ENCODE measurements at regions not wholly inside any gene's neighbourhood (a gene's known extent, or its start where the extent isn't known, plus 50 kb on each side); places are given as distances from the start of the nearest gene placed in this dataset.

DNA sequence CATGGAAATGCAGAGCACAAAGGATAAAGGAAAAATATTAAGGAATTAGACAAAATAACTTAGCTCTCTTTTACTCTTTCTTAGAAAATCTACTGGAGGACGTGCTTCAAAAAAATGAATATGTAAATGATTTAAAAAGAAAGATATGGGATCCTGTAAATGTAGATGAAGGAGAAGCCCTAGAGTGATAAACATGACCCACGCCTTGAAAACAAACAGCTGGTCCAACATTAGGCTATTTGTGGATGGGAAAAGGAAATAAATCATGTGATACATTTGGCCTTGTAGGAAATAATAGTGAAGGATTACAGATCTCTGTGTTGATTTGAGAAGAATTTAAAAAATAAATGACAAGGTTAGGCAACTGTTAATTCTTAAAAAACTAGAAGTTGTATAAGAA, 492.1 kb upstream of the SLC39A10 start:
- TF ChIP-seq, protein P1, sequence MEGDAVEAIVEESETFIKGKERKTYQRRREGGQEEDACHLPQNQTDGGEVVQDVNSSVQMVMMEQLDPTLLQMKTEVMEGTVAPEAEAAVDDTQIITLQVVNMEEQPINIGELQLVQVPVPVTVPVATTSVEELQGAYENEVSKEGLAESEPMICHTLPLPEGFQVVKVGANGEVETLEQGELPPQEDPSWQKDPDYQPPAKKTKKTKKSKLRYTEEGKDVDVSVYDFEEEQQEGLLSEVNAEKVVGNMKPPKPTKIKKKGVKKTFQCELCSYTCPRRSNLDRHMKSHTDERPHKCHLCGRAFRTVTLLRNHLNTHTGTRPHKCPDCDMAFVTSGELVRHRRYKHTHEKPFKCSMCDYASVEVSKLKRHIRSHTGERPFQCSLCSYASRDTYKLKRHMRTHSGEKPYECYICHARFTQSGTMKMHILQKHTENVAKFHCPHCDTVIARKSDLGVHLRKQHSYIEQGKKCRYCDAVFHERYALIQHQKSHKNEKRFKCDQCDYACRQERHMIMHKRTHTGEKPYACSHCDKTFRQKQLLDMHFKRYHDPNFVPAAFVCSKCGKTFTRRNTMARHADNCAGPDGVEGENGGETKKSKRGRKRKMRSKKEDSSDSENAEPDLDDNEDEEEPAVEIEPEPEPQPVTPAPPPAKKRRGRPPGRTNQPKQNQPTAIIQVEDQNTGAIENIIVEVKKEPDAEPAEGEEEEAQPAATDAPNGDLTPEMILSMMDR (IDR thresholded peaks at IDR 0.05; ENCODE audit: insufficient read depth, low read depth, low read length), result no peak
- no peak for TF ChIP-seq EZH2 (IDR thresholded peaks at IDR 0.05; ENCODE audit: insufficient read depth, low read length)
